GM23248 (cell line): ENCODE measurements at regions not wholly inside any gene's neighbourhood (a gene's known extent, or its start where the extent isn't known, plus 50 kb on each side); places are given as distances from the start of the nearest gene placed in this dataset.

ENCODE experiments used
- EZH2 ChIP-seq: fragments of 200-600 bp; sonication (generic); IDR thresholded peaks from 2 replicates; pipeline ENCODE4 v1.6.1; 2018; ENCODE audit warnings: antibody characterized with exemption, mild to moderate bottlenecking; ENCODE audit not compliant: insufficient read depth, poor library complexity, severe bottlenecking
- EZH2phosphoT487 ChIP-seq: fragments of 200-600 bp; sonication (generic); IDR thresholded peaks from 2 replicates; pipeline ENCODE4 v1.6.1; 2018; ENCODE audit warnings: antibody characterized with exemption, moderate library complexity, mild to moderate bottlenecking, low read depth; ENCODE audit not compliant: insufficient read depth

DNA sequence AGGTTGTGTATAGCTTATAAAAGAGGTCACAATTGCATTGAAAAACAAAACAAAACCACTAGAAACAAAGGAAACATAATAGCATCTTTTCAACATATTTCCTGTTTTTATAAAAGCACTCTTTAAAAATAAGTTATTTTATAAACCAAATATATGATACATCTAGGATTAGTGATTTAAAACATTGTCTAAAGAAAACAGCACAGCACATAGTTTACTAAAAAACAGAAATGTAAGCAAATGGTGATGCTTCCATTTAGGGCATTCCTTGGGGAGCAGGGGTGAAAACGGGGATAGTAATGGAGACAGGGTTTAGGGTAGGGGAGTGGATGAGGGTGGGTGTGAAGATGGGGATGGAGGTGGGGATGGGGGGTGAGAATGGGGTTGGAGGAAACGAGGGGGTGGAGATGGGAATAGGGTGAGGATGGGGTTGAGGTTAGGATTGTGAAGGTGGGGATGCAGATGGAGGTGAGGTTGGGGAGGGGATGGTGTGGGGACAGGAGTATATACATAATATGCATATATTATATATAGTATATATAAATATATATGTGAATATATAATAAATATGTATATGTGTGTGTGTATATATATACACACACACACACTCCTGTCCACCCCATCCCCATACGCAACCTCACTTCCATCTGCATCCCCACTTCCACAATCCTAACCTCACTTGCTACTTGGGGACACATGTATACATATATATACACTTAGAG is 1519.5 kb downstream of the CDH11 start:
- no peak for TF ChIP-seq EZH2
- no peak for TF ChIP-seq EZH2phosphoT487
